GM21381 (cell line): ENCODE measurements at regions not wholly inside any gene's neighbourhood (a gene's known extent, or its start where the extent isn't known, plus 50 kb on each side); places are given as distances from the start of the nearest gene placed in this dataset.

Source experiments
- ATAC-seq: cut with Tn5 transposase; IDR thresholded peaks from one replicate; pipeline ENCODE4 v1.9.1; 2021; ENCODE audit warnings: mild to moderate bottlenecking, moderate library complexity; ENCODE audit not compliant: unreplicated experiment

DNA sequence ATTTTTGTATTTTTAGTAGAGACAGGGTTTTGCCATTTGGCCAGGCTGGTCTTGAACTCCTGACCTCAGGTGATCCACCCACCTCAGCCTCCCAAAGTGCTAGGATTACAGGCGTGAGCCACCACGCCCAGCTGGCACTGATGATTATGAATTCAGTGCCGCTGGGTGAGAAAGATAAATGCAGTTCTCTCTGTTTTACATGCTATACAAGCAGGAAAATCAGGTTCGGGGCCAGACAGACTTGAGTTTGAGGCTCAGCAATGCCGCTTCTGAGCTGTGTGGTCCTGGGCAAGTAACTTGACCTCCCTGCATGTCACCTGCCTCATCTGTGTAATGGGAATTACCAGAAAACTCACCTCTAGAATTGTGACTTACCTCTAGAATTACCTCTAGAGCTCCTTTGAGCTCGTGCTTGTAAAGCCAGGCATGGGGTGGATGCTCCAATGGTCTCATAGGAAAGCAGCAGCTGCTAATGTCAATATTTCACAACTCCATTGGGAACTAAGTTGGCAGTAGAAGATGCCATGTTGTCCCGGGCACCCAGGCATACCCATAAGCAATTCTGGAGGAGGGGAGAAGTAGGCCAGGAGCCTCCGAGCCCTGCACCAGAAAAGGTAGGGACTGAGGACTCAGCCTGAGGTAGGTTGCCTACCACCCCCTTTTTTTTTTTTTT lies 119.8 kb upstream of the SLC25A33 start:
- ATAC-seq = no peak

DNA sequence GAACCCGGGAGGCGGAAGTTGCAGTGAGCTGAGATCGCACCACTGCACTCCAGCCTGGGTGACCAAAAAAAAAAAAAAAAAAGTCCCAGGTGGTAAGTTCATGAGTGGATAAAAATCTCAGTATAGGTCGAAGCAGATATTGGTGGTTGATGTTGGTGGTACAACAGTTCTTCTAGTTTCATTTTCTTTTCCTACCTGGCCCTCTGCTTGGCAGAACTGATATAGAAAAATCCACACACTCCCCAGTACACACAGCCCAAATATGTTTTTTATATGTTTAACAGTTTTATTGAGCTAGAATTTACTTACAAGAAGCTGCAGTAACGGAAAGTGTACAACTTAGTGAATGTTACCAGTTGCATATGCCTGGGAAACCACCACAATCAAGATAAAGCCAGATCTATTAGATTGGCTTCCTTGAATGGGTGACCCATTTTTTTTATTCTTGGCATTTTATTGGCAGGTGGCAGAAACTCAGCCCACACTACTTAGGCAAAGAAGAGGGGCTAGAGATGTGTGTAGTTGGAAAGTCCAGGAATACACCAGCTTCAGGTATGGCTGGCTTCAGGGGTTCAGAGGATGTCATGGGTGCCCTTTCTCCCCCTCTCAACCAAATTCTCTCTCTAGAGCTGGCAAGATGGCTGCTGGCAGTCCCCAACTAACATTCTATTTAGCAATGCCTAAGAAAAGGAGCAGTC lies 118.3 kb upstream of the SLC25A33 start:
- ATAC-seq = no peak

DNA sequence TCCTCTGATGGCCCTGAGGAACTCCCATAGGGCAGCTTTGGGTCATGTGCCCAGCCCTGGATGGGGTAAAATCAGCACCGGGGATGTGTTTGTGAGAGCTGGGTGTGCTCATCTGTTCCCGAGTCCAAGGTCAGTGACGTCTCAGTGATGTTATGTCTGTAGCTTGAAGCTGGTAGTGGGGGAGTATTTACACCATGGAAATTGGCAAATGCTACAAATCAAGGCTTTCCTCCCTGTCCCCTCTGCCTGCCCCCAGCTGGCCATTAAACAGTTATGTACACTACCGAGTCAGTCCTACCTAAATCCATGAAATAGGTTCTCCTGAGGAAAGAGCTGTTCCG lies 117.8 kb upstream of the SLC25A33 start:
- no peak for ATAC-seq

DNA sequence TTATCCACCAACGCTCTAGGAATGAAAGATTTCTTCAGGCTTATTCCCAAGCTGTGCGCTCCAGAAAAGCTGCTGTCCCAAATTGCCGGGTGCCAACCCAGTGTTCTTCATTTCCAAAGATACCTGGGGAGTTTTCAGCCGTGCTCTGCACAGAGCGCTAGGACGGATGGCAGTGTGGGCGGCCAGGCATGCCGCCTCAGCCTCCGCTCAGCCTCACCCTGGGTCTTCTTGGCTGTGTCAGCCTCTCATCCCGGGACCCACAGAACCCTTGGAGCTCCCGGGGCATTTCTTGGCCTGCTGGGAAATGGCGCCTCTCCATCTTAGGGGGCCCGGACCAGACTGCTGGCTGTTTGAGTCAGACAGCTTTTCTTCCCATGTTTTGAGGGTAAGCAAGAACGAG lies 116.9 kb upstream of the SLC25A33 start:
- no peak for ATAC-seq

DNA sequence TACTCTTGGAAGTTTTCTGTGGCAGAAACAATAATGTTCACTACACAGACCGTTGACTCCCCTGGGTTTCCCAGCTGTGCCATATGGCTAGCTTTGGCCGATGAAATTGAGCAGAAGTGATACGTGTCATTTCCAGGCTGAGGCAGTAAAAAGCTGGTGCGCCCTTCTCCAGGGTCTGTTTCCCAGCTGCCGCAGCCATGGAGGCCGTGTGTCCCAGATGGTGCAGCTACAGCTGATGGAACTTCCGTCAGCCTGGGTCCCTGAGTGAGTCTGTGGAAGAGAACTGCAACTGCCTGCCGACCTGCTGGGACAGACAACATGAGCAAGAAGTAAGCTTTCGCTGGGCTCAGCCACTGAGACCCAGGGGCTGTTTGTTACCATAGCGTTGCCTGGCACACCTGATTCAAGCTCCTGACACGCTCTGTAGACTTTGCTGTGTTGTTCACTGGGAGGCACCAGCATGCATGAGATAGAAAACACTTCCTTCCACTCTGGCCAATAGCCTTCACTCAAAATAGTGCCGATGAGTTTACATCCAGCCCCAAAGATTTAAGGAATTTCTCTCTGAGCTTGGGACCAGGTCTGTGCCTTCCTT lies 116.3 kb upstream of the SLC25A33 start:
- ATAC-seq = no peak

DNA sequence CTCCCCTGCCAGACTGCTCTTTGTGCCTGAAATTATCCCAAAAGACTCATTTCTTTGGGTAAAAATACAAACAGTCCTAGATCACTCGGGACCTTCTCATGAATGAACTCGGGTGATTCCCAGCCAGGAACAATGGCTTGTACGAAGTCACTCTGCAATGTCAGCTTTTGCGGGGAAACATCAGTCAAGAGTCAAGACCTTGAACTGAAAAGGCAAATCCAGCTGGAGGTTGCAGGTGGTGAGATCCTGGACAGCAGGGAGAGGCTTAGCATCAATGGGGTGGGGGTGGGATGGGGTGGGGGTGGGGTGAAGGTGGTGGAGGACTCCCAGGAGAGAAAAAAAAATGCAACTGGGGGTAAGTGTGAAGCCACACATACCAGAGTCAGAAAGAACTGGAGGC lies 115.0 kb upstream of the SLC25A33 start:
- no peak for ATAC-seq

DNA sequence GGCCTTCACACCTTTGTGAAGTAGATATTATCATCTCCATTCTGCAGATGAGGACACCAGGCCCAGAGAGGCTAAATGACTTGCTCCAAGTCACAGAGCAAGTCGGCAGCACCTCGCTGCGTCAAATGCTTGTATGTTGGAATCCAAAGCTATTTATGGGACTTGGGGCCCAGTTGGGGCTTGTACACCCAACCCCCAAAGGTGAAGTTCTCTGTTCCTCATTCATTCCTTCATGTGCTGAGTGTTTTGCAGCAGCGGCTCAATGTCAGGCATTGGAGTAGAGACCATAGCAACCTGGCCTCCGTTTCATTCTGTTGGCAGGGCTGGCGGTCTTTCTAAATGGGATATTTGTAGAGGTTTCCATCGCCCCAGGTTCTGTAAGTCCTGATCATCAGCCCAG lies 113.4 kb upstream of the SLC25A33 start:
- ATAC-seq = peak; percentile 5

DNA sequence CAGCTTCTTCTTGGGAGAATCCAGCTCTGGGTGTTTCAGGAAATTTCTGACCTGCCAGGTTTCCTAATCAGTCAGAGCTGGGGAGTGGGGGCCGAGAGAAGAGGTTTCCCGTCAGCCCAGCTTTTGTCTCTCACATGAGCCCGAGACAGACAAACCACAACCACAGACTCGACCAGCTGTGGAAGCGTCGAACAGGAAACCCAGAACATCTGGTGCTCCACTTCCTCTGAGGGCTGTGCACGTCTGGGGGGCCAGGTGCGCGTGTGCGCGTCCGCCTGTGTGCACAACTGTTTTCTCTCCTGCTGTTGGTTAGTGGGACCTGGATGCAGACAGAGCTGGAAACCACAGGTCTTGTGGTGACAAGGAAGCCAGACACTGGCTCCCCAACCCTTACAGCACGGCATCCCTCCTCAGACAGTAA lies 113.0 kb upstream of the SLC25A33 start:
- ATAC-seq = peak; percentile 57

DNA sequence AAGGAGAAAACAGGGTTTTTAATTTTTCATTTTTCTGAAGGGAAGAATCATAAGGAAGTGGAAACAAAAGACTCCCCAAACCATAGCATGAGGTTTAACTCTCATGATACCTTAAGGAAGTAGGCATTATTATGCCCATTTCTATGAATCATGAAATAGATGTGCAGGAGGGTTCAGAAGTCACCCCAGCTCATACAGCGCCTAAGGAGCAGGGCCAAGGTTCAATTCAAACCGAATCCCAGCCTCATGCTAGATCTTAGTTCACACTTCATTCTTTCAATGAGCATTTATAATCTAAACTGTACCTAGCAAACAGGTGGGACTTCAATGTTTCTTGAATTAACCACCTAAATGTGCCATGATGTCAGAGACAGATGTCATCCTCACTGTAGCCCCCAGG lies 111.9 kb upstream of the SLC25A33 start:
- ATAC-seq = no peak

DNA sequence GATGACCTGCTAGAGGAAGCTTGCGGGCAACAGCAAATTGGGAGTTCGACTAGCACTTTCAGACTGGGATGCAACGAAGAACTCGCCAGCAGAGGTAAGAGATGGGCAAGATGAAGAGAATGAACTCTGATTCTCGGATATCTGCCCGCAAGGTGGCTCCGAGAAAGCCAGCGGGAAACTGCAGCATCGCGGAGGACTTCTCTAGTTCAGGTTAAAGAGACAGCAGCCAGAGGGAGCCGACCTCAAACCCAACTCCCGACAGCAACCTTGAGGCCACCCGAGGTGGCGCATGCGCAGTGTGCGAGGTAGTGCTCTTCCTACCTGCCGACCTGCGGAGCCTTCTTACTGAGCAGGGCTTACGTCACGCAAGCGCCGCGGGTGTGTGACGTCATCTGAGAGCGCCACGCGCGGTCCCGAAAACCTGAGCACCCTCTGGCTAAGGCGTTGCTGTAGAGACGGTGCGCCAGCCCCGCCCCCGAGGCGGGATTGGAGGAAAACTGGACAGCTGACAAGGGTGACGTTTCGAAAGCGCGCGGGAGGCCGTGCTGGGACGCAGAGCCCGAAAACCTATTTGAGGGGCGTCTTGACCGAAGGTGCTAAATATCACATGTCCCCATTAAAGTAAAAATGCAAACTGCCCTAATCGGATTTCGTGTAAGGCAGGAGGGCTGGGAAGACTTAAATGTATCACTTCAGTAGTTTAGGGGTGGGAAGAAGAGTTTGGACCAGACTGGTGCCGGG lies 110.5 kb upstream of the SLC25A33 start:
- peak; percentile 79 for ATAC-seq

DNA sequence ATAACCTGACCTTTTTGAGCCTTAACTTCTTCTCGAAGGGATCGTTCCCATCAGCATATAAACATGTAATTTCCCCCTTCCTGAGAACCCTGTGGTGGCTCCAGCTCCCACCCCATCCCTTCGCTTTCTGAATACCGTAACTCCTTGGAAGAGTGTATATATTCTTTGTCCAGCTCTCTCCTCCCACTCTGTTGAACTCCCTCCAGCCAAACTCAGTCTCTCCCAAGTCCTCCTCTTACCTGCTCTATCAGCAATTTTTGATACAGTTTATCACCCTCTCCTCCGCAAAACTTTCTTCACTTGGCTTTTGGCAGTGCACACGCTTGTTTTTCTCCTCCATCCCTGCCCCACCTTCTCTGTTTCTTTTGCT lies 109.9 kb upstream of the SLC25A33 start:
- no peak for ATAC-seq

DNA sequence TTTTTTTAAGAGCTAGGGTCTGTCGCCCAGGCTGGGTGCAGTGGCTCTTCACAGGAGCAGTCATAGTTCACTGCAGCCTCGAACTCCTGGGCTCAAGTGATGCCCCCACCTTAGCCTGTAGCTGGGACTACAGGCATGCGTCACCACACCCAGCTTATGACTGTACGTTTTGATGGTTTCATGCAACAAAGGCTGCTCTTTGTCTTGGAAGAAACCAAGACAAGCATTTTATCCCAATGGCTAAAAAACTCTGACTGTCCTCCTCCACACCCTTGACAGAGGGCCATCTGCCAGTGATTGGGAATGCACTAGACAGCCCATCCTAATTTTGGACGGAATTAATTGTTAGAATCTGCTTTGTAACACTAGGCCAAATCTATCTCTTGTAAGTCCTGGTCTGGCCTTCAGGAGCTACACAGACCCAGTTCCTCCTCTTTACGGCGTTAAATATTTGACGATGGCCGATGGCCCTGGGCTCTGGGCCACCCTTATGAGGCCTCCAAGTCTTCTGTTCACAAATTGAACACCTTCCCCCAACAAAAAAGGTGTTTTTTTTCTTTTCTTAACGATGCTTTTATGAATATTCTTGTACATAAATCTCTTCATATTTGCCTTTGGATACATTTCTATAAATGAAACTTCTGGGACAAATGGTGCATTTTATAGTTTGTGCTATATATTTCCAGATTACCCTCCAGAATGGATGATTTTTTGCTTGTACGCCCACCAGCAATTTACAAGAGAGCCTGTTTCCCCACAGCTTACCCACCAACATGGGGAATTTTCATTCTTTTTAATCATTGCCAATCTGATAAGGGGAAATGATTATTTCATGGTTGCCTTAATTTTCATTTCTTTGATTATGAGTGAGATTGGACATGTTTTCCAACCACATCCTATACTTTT lies 104.8 kb upstream of the SLC25A33 start:
- ATAC-seq = no peak

DNA sequence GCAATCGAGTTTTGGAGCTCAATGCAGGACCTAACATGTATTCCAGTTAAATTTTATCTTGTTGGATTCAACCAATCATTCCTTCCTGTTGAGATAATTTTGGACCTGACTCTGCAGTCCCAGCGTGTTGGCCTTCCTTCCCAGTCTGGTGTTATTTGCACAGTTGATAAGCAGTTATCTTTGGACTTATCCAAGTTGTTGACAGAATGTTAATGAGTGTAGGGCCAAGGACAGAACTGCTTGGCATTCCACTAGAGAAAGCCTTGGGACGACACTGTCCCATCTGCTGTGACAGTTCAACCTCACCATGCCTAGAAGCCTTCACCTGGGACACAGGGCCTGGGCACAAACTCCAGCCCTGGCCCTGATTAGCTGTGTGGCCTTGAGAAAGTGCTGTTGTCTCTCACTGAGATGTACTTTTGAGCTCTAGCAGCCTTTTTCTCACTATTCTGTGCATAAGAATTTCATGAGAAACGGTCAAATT lies 104.1 kb upstream of the SLC25A33 start:
- ATAC-seq = no peak

DNA sequence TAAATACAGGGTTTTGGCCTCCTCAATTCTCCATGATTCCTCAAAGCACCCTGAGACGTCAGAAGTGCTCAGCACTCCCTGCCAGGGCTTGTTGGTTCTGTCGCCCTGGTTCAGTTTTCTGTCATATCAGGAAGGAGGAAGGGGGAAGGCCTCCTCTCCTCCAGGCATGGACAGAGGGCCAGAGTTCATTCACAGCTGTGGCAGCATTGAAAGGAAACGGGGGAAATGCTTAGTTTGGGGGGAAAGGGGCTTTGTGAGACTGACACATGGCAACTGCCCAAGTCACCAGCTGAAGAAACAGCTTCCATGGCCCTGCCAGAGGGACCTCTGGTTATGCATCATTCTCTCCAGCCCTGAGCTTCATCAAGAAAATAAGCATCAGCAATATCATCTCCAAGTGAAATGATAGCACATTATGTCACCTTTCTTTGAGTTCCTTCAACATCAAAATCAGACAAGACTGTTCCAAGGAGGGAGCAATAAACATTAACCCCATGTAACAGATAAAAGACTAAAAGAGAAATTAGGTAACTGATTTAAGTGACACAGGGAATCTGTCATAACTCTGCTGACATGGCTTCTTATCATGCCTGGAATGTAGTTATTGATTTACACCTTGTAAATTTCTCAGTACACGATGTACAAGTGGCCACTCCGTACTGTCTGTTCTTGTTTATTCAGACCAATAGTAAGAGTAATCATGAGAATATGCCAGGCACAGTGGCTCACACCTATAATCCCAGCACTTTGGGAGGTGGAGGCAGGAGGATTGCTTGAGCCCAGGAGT lies 103.2 kb upstream of the SLC25A33 start:
- ATAC-seq = no peak

DNA sequence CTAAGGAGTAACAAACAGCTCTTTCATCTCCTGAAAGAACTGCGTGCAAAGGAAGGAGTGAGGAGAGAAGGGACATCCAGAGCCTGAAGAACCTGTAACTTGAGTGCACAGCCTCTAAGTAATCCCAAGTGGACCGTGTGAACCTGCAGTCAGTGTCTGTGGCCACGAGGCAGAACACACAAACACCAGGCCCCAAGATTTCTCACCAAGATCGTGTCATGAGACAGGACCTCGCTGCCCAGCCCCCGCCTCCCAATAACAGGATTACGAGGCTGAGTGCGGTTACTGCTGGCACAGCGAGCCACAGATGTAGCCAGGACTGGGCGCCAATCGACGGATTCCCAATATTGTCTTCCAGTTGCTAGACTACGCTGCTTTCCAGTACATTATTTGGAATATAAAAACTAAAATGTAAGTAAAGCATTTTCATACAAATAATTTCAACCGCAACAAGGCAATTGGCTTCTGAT lies 101.3 kb upstream of the SLC25A33 start:
- ATAC-seq = no peak

DNA sequence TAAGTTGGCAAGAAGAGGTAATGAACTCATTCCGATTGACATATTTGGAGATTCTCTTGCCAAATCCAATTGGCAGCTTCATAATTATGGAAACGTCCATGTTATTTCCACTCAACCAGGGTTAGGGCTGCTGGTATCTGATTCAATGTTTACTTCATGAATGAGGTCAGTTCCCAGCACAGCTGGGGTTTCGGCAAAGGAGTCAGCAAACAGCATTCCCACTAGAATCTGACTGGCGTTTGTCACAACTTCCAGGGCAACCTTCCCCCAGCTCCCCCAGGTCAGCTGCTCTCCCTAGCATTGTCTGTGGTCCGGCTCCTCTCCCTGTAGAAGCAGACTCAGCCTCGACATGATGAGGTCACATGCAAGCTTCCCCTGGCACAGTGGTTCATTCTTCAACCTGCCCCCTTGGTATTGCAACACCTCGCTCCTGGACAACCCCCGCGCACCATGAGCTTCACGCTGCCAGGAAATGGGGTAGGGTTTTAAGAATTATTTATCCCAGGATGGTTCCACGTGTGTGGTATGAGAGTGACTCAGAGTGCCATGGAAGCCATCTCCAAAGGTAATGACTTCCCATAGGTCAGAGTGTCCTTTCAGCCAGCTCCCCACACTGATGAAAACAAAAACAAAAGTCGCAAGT lies 100.7 kb upstream of the SLC25A33 start:
- ATAC-seq = no peak

DNA sequence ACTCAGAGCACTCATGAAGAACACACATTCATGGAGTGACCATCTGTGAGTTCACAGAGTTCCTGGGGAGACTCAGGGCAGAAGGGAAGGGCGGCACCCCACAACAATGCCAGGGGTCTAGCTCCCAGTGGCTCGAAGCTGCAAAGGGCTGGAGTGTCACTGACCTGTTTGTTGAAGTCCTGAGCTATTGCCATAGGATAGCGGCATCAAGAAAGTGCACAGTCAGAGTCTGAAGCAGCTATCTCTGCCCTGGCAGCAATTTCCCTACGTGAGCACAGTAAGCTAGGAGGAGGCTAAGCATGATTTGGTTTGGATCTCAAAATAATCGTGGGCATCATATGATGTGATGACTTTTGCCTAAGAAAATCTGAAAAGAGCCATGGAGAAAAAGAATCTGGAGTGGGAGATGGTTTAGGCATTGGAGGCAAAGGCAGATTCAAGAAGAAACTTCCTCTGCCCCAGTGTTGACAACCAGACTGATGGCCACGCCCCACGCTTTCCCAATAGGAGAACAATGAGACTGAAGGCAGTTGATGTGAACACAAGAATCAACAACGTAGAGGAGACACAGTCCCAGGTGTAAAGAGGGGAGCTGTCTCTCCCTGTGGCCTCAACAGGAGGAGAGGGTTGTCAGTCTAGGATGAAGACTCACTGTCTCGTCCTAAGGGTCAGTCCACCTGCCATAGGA lies 100.0 kb upstream of the SLC25A33 start:
- no peak for ATAC-seq

DNA sequence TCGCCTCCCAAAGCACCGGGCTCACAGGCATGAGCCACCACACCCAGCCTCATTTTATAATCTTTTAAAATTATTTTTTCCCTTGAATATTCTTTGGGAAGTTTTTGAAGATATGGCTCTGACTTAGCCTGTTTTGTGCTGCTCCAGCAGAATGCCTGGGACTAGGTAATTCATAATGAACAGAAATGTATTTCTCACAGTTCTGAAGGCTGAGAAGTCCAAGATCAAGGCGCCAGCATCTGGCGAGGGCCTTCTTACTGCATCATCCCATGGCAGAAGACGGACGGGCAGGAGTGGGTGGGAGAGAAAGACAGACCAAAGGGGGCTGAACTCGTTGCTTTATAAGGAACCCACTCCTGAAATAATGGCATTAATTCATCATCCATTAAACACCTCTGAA lies 99.0 kb upstream of the SLC25A33 start:
- no peak for ATAC-seq

DNA sequence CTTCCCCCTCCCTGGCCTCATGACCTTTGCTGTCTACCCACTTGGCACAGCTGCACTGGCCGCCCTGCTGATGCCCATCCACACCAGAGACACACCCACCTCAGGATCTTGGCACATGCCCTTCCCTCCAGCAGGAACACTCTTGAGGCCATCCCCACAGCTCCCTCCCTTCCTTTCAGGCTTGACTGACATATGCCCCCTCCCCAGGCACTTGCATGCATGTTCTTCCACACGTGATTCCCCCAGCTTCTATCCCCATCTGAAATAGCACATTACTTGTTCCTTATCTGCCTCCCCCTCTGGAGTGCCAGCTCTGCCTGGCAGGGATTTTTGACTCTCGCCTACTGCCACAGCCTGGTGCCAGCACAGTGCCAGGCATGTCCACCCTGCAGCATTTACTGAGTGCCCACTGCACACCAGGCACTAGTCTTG lies 98.5 kb upstream of the SLC25A33 start:
- ATAC-seq = no peak
